Activated CD8-positive, alpha-beta memory T cell treated with anti-CD3 and anti-CD28 coated beads, Interleukin-2, amount 50 U/mL, for 48 hours (primary cell): ENCODE measurements at regions not wholly inside any gene's neighbourhood (a gene's known extent, or its start where the extent isn't known, plus 50 kb on each side); places are given as distances from the start of the nearest gene placed in this dataset.
"Not testable (repeated sequence)": the region's sequence is repeated elsewhere in the genome, so short reads cannot be mapped to it uniquely, and the experiment has no call there.

Source experiments
- DNase-seq: peaks from one replicate; pipeline ENCODE4 v3.0.0-alpha.2; 2020

GRCh38 chr20:30511322-30512030 lies 746.0 kb upstream of the DEFB115 start:
- DNase-seq = no peak

- DNase-seq = no peak
These were observed 744.3 kb upstream of the DEFB115 start for GRCh38 chr20:30513050-30513628.

GRCh38 chr20:30515915-30516314 lies 741.5 kb upstream of the DEFB115 start:
- DNase-seq = not testable (repeated sequence)

GRCh38 chr20:30518906-30519305 lies 738.6 kb upstream of the DEFB115 start:
- not testable (repeated sequence) for DNase-seq

GRCh38 chr20:30521686-30522415 lies 735.6 kb upstream of the DEFB115 start:
- not testable (repeated sequence) for DNase-seq

GRCh38 chr20:30524155-30524554 lies 733.3 kb upstream of the DEFB115 start:
- DNase-seq = not testable (repeated sequence)

- DNase-seq = not testable (repeated sequence)
These were observed 732.7 kb upstream of the DEFB115 start for GRCh38 chr20:30524761-30525160.

- DNase-seq = not testable (repeated sequence)
These were observed 723.8 kb upstream of the DEFB115 start for GRCh38 chr20:30533653-30534052.

- DNase-seq = not testable (repeated sequence)
These were observed 720.0 kb upstream of the DEFB115 start for GRCh38 chr20:30537459-30537858.

GRCh38 chr20:30540330-30541069 lies 717.0 kb upstream of the DEFB115 start:
- not testable (repeated sequence) for DNase-seq

- not testable (repeated sequence) for DNase-seq
These were observed 706.2 kb upstream of the DEFB115 start for GRCh38 chr20:30551236-30551635.

GRCh38 chr20:30556797-30557196 lies 700.7 kb upstream of the DEFB115 start:
- not testable (repeated sequence) for DNase-seq

- not testable (repeated sequence) for DNase-seq
These were observed 692.4 kb upstream of the DEFB115 start for GRCh38 chr20:30565086-30565485.

GRCh38 chr20:30569867-30570266 lies 687.6 kb upstream of the DEFB115 start:
- DNase-seq = not testable (repeated sequence)

GRCh38 chr20:30570622-30571021 lies 686.8 kb upstream of the DEFB115 start:
- DNase-seq = not testable (repeated sequence)

- not testable (repeated sequence) for DNase-seq
These were observed 683.1 kb upstream of the DEFB115 start for GRCh38 chr20:30574337-30574736.

GRCh38 chr20:30579069-30579468 lies 678.4 kb upstream of the DEFB115 start:
- not testable (repeated sequence) for DNase-seq

GRCh38 chr20:30579824-30580438 lies 677.5 kb upstream of the DEFB115 start:
- DNase-seq = not testable (repeated sequence)

- not testable (repeated sequence) for DNase-seq
These were observed 675.6 kb upstream of the DEFB115 start for GRCh38 chr20:30581839-30582238.

GRCh38 chr20:30584403-30584802 lies 673.1 kb upstream of the DEFB115 start:
- not testable (repeated sequence) for DNase-seq

- peak; percentile 67 for DNase-seq
These were observed 672.1 kb upstream of the DEFB115 start for GRCh38 chr20:30585244-30585796.

- not testable (repeated sequence) for DNase-seq
These were observed 671.3 kb upstream of the DEFB115 start for GRCh38 chr20:30586178-30586577.
